ENCODE measurements at regions not wholly inside any gene's neighbourhood (a gene's known extent, or its start where the extent isn't known, plus 50 kb on each side); places are given as distances from the start of the nearest gene placed in this dataset.

- no peak for DNase-seq
Observed at GRCh38 chr22:49637255-49637760, 190.4 kb downstream of the BRD1 start.

GRCh38 chr22:49636649-49637048 lies 191.0 kb downstream of the BRD1 start:
- DNase-seq, result no peak

GRCh38 chr22:49636214-49636613 lies 191.5 kb downstream of the BRD1 start:
- DNase-seq, result no peak

- DNase-seq, result no peak
Observed at GRCh38 chr22:49634006-49634772, 193.5 kb downstream of the BRD1 start.

GRCh38 chr22:49633010-49633324 lies 194.7 kb downstream of the BRD1 start:
- DNase-seq, result no peak

GRCh38 chr22:49632199-49633009 lies 195.3 kb downstream of the BRD1 start:
- DNase-seq, result peak; percentile 74

GRCh38 chr22:49630448-49630946 lies 197.2 kb downstream of the BRD1 start:
- no peak for DNase-seq

DNA sequence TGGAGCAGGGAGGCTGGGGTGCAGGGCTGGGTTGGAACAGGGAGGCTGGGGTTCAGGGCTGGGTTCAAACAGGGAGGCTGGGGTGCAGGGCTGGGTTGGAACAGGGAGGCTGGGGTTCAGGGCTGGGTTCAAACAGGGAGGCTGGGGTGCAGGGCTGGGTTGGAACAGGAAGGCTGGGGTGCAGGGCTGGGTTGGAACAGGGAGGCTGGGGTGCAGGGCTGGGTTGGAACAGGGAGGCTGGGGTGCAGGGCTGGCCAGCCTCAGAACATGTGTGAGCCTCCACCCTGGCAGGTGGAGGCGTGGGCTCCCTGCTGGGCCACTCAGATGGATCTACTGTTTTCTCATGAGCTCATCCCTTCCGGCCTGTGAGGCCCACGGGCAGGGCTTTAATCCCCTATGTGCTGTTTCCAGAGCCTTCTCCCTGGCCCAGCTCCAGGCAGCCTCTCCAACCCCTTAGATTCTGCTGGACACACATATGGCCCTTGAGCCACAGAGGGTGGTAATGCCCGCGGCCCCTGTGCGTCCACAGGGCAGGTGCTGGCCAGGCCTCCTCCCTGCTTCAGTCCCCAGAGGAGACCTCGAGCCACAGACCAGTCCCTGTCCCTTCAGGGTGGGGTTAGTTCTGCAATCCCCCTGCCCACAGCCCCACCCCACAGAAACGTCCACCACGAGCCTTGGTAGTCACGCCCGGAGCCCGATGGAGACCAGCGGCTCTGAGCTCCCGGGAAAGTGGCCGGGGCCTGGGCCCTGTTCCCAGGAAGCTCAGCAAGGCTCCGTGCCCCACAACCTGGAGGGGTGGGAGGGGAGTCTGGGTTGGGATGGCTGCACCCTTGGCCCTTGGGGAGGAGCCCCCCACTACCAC lies 197.9 kb downstream of the BRD1 start:
- peak; percentile 37 for DNase-seq

DNA sequence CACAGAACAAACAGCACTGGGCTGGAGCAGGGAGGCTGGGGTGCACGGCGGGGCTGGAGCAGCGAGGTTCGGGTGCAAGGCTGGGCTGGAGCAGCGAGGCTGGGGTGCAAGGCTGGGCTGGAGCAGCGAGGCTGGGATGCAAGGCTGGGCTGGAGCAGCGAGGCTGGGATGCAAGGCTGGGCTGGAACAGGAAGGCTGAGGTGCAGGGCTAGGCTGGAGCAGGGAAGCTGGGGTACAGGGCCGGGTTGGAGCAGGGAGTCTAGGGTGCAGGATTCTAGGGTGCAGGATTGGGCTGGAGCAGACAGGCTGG lies 198.5 kb downstream of the BRD1 start:
- DNase-seq, result no peak

DNA sequence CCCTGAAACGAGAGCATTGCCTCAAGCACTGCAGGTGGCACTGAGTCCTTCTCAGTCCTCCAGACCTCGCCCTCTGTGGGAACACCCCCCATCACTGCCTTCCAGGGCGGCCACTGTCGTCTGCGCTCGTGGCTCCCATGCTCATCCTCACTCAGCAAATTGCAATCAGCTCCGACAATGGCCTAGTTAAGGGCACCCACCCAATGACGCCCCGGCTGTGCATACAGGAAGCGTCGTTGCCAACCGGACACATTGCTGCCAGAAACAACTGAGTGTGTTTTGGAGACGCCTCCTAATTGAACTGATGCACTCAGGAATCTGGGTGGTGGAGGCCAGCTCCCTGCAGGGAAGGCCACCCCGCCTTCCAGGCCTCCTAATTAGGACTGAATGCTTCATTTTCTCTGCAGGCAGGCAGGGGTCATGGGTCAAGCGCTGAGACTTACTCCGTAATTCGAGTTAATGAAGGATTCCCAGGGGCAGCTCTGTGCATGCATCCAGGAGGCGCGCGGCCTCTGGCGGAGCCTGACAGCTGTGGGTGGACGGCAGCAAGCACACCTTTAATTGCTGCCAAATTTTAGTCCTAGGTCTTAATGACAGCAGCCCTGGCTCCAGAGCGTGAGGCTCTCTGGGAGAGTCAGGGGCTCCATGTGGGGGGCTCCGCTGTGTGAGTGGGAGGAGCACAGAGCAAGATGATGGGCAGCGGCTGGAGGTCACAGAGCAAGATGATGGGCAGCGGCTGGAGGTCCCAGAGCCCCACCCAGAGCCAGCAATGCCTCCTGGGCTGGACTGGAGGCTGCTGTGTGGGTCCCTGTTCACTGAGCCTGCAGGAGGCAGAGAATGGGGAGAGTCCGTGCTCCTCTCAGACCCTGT lies 199.0 kb downstream of the BRD1 start:
- no peak for DNase-seq

- peak; percentile 3 for DNase-seq
Observed at GRCh38 chr22:49627217-49628181, 200.2 kb downstream of the BRD1 start.

DNA sequence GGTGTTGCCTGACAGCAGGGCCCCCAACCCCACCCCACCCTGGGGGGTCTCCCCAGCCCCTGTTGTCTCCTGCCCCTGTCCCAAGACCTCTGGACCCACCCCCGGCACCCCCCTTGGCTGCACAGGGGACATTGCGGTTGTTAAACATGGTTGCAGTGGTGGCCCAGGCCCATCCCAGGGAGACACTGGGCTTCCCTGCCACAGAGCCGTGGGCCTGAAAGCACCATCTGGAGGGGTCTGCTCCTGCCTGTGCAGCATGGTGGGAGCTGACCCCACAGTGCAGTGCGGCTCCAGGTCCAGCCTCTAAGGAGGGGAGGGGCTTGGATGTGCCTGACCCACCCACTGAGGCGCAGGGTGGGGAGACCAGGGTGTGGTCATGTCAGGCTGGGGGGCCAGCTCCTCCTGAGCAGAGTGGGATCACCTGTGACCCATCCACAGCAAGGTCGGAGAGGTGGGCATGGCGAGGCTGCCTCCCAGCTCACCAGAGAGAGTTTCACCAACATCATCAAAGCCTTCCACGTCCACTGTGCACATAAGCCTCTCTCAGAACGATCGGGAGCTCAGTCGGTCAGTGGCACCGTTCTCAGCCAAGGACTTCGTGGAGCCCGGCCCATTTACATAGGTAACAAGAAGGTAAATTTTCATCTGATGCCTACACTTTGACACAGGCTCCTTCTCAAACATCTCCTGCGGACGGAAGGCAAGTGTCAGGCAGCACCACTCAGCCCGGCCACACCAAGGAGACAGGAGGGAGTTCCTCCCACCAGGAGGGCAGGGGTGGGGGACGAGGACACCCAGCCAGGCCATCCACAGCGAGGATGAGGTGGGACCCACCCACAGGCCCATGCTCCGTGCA lies 201.1 kb downstream of the BRD1 start:
- DNase-seq, result no peak

- no peak for DNase-seq
Observed at GRCh38 chr22:49624421-49625177, 203.1 kb downstream of the BRD1 start.

- DNase-seq, result no peak
Observed at GRCh38 chr22:49623715-49624114, 204.0 kb downstream of the BRD1 start.

DNA sequence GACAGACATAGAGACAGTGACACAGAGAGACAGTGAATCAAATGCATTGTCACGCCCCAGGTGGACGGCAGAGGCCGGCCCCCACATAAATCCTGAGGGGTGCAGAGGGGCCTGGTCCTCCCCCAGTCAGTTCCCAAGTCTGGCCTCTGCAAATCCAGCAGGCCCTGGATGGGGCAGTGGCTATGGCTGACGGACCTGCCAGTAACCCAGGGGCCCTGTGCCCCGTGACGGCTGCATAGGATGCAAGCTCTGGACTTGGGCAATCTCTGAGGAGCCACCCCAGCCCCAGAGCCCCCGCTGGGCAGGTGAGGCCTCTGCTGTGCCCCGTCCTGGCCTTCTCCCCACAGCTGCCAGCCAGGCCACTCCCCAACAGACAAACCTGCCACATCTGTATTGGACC lies 204.5 kb downstream of the BRD1 start:
- DNase-seq, result no peak

DNA sequence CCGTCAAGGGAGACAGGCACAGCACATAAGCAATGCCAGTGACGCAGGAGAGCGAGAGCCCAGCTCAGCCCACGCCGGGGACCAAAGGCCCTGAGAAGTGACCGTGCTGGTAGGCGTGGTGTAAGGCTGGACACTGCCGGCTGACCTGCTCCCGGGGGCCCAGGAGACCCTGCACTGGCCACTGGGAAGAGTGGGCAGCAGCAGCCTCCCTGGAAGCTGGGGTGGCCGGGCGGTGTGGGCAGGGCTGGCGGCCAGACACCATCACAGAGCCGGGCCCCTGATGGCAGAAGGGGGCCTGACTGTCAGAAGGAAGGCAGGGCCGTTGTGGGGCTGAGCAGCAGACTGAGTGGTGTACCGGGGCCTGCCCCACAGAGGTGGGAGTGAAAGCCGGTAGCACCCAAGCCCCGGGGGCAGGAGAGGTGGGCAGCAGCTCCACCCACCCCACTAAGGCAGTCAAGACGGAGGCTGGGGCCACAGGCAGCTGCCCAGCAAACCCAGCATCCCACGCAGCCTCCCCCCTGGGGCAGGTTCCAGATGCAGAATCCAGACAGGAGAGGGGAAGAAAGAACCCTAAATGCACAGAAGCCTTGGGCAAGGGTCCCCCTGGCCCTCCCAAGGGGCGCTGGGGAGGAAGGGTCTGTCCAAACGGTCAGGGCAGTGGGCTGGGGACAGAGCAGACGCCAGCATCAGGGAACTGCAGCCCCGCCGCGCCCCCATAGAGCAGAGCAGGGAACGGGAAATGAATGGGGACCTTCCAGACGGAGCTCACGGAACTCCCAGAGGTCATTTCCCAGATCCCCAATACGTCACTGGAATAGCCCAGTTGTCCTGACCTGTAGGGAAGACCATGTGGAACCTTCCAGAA lies 205.2 kb downstream of the BRD1 start:
- DNase-seq, result no peak

DNA sequence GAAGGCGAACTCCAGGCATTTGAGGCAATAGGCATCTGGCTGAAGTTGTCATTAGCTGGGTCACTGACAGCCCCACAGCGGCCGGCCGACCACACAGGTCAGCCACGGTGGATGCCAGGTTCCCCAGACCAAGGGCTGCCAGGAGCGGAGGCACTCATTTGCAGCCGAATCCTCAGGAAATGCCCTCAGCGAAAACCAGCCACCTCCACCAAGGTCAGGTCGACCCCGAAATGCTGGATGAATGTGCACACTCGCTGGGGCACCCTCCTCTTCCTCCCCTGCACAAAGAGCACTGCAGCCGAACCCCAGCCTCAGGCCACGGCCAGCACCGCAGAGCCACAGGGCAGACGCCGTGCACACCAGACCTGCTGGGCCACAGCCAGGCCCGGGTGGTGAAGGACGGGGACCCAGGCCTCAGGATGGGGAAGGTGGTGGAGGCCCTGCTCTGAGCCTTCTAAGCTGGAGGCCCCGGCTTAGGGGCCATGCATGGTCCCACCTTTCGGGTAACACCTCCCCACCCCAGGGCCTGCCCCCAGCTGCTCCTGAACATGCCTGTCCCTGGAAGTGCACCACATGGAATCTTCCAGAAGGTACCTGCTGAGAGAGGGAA lies 206.0 kb downstream of the BRD1 start:
- DNase-seq, result no peak

DNA sequence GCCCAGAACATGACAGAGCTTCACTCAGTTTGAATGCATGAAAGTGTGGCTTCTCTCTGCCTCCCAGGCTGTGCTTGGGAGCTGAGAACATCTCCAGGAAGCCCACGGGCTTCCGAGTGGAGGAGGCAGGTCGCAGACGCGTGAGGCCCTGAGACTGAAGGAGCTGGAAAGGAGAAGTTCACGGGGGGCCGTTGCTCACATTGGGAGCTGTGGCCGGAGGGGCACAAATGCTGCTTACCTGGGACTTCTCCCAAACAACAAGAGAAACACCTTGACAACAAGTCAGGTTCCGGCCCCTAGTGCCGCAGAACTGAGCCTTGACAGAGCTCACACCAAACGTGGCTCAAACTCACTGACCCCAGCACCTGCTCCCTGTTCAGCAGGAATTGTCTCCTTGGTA lies 207.0 kb downstream of the BRD1 start:
- DNase-seq, result no peak
